Fibroblast of lung (primary cell): ENCODE measurements at regions not wholly inside any gene's neighbourhood (a gene's known extent, or its start where the extent isn't known, plus 50 kb on each side); places are given as distances from the start of the nearest gene placed in this dataset.

ENCODE experiments used
- DNase-seq, 2 donors: peaks; one replicate each; pipeline versions ENCODE4 v3.0.0 to v3.0.0-alpha.2; 2010; ENCODE audit warnings: low read depth in 2 of 2
- H2AFZ ChIP-seq: 2 replicates; pipeline ENCODE4 v1.5.1; 2012; ENCODE audit warnings: low read length, control low read depth, inconsistent platforms
- H3K27ac ChIP-seq: 2 replicates; pipeline ENCODE4 v1.5.1; 2011; ENCODE audit warnings: low read length, control low read depth; ENCODE audit not compliant: insufficient read depth
- H3K27me3 ChIP-seq: 2 replicates; pipeline ENCODE4 v1.5.1; 2011; ENCODE audit warnings: mild to moderate bottlenecking, low read length; ENCODE audit not compliant: control insufficient read depth, insufficient read depth
- H3K36me3 ChIP-seq: 2 replicates; pipeline ENCODE4 v1.5.1; 2011; ENCODE audit warnings: low read length; ENCODE audit not compliant: control insufficient read depth, insufficient read depth
- H3K4me1 ChIP-seq: 2 replicates; pipeline ENCODE4 v1.5.1; 2011; ENCODE audit warnings: low read length; ENCODE audit not compliant: control insufficient read depth, insufficient read depth; ENCODE audit errors: extremely low read depth
- H3K4me2 ChIP-seq: 2 replicates; pipeline ENCODE4 v1.5.1; 2011; ENCODE audit warnings: low read length, control low read depth; ENCODE audit not compliant: insufficient read depth; ENCODE audit errors: extremely low read depth
- H3K4me3 ChIP-seq, 4 experiments: fragments of 200-600 bp in 1 of 4; sonication (generic) in 1 of 4; replicated peaks in 1 of 4; 2 replicates each; pipeline ENCODE4 v1.5.1; 2011 to 2016; ENCODE audit warnings: low read length in 4 of 4, low read depth in 3 of 4, mild to moderate bottlenecking in 3 of 4, control low read depth in 2 of 4, inconsistent platforms in 1 of 4, mixed read lengths in 1 of 4; ENCODE audit not compliant: insufficient read depth in 1 of 4; ENCODE audit errors: control extremely low read depth in 1 of 4
- H3K79me2 ChIP-seq: 2 replicates; pipeline ENCODE4 v1.5.1; 2012; ENCODE audit warnings: mild to moderate bottlenecking, low read length, inconsistent platforms; ENCODE audit not compliant: control insufficient read depth, insufficient read depth
- H3K9ac ChIP-seq: 2 replicates; pipeline ENCODE4 v1.5.1; 2011; ENCODE audit warnings: mild to moderate bottlenecking, low read length, control low read depth; ENCODE audit not compliant: insufficient read depth
- H3K9me3 ChIP-seq: 2 replicates; pipeline ENCODE4 v1.5.1; 2012; ENCODE audit warnings: low read depth, low read length; ENCODE audit not compliant: control insufficient read depth, insufficient read depth
- H4K20me1 ChIP-seq: 2 replicates; pipeline ENCODE4 v1.5.1; 2011; ENCODE audit warnings: low read length; ENCODE audit not compliant: control insufficient read depth, insufficient read depth; ENCODE audit errors: extremely low read depth
- CTCF ChIP-seq, 2 donors: IDR thresholded peaks in 1 of 2; conservative IDR thresholded peaks in 1 of 2; 1 replicate in 1 of 2; 2 replicates in 1 of 2; pipeline ENCODE4 v1.5.1; 2011 to 2012; ENCODE audit warnings: low read length in 2 of 2, control low read depth in 1 of 2, inconsistent platforms in 1 of 2, low read depth in 1 of 2, mild to moderate bottlenecking in 1 of 2
- EZH2 ChIP-seq: IDR thresholded peaks from 2 replicates; pipeline ENCODE4 v1.5.1; 2012; ENCODE audit warnings: low read length, control low read depth, mild to moderate bottlenecking; ENCODE audit errors: missing control alignments

- Histone ChIP-seq H3K4me2 (no peak overlapping the region), H2AFZ (no peak overlapping the region), H3K9ac (no peak overlapping the region), H3K79me2 (no peaks in the 10 kb centered on the region), H3K36me3 (no peaks in the 10 kb centered on the region), H3K4me1 (no peaks in the 10 kb centered on the region), H3K27me3 (no peaks in the 10 kb centered on the region), H3K27ac (no peak overlapping the region), H3K9me3 (no peaks in the 10 kb centered on the region), H3K4me3 (no peak overlapping the region), H4K20me1 (no peaks in the 10 kb centered on the region)
- DNase-seq, result no peak
- TF ChIP-seq CTCF (conservative IDR thresholded peaks at IDR 0.05 in 1 of 2, IDR thresholded peaks at IDR 0.05 in 1 of 2; ENCODE audit: low read depth in 1 of 2, low read length in 2 of 2) (no peak), EZH2 (no peak)
Observed at GRCh38 chr3:31263897-31264296, 268.8 kb upstream of the STT3B start.

GRCh38 chr3:31265646-31266428 is 266.9 kb upstream of the STT3B start:
- H3K4me3 ChIP-seq, result no peak overlapping the region
- H2AFZ ChIP-seq, result no peak overlapping the region
- H3K27ac ChIP-seq, result no peak overlapping the region

GRCh38 chr3:31268868-31269267 is 263.9 kb upstream of the STT3B start:
- Histone ChIP-seq H3K4me1 (no peaks in the 10 kb centered on the region), H2AFZ (no peak overlapping the region), H3K9ac (no peak overlapping the region), H3K4me3 (no peak overlapping the region), H3K4me2 (no peak overlapping the region), H3K79me2 (no peaks in the 10 kb centered on the region), H4K20me1 (no peaks in the 10 kb centered on the region), H3K27ac (no peak overlapping the region), H3K9me3 (no peaks in the 10 kb centered on the region), H3K36me3 (no peaks in the 10 kb centered on the region), H3K27me3 (no peaks in the 10 kb centered on the region)
- no peak for DNase-seq
- TF ChIP-seq EZH2 (no peak), CTCF (conservative IDR thresholded peaks at IDR 0.05 in 1 of 2, IDR thresholded peaks at IDR 0.05 in 1 of 2; ENCODE audit: low read depth in 1 of 2, low read length in 2 of 2) (no peak)

More at GRCh38 chr3:31265646-31266428, 266.9 kb upstream of the STT3B start:
- no peak for DNase-seq
- no peaks in the 10 kb centered on the region for H4K20me1 ChIP-seq
- no peaks in the 10 kb centered on the region for H3K79me2 ChIP-seq
- no peak for TF ChIP-seq EZH2
- no peak for TF ChIP-seq CTCF (conservative IDR thresholded peaks at IDR 0.05 in 1 of 2, IDR thresholded peaks at IDR 0.05 in 1 of 2; ENCODE audit: low read depth in 1 of 2, low read length in 2 of 2)
- H3K4me2 ChIP-seq, result no peak overlapping the region
- H3K36me3 ChIP-seq, result no peaks in the 10 kb centered on the region
- H3K27me3 ChIP-seq, result no peaks in the 10 kb centered on the region
- no peak overlapping the region for H3K9ac ChIP-seq
- no peaks in the 10 kb centered on the region for H3K4me1 ChIP-seq
- H3K9me3 ChIP-seq, result no peaks in the 10 kb centered on the region
